ENCODE measurements at regions not wholly inside any gene's neighbourhood (a gene's known extent, or its start where the extent isn't known, plus 50 kb on each side); places are given as distances from the start of the nearest gene placed in this dataset.
A peak's percentile ranks its signal among the peaks of the same experiment; 100 is the strongest.

DNA sequence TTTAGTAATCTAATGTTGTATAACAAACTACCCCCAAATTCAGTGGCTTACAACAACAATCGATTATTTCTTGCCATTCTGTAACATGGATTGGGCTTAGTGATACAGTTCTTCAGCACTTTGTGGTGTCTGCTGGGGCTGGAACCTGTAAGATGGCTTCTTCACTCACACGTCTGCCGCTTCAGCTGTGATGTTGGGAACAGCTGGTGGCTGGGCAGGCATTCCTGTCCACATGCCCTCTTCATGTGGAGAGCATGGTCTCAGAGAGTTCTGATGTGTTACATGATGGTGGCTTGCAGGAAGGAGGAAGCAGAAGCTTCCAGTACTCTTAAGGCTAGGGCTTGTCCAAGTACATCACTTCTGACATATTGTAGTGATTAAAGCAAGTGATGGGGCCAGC lies 276.9 kb downstream of the PTBP2 start:
- DNase-seq, result no peak

DNA sequence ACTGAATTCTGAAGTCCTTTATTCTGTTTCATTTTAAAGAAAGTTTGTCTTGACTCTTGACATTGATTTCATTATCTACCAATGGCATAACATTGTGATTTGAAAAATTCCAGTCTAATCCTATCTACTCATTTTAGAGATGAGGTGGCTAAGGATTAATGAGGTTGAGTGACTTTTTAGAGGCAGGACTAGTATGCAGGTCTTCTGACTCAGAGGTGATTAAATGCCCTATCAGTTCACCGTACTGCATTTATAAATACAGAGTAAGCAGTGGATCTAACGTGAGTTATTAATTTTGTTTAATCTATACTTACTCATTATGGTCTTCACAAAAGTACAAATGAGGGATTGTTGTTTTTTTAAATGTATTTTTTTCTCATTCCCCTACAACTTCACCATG lies 277.6 kb downstream of the PTBP2 start:
- no peak for DNase-seq

DNA sequence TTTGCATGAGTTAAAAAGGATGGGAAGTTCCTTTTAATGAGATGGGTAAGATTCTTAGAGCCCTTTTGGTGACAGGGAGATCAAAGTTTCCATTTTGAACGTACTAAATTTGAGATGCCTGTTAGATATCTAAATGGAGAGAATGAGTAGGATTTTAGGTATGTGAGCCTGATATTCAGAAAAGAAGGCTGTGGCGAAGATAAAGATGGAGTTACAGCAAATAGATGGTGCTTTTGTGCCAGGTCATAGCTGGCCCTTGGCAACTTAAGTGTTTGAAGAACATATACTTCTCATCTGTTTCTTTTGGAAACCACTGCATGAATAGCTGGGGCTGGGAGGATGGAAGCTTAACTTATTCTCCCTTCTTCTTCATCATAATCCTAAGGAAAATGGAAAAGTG lies 282.5 kb downstream of the PTBP2 start:
- no peak for DNase-seq

DNA sequence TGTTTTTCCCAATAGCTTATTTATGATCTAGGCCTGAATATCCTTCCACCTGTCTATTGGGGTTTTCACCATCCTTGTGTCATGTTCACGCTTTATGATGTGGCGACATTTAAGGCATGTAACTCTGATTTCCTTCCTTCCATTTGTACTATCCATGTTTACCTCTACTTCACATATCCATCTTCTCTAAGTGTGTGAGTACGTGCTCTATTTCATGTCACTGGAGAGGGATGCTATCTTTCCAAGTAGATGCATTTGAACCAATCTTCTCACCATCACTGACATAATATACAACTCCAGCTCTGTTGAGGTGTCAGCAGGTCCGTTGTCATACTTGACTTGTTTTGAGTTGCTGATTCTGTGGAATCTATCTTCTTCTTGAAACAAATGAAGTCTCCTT lies 283.2 kb downstream of the PTBP2 start:
- DNase-seq, result no peak

DNA sequence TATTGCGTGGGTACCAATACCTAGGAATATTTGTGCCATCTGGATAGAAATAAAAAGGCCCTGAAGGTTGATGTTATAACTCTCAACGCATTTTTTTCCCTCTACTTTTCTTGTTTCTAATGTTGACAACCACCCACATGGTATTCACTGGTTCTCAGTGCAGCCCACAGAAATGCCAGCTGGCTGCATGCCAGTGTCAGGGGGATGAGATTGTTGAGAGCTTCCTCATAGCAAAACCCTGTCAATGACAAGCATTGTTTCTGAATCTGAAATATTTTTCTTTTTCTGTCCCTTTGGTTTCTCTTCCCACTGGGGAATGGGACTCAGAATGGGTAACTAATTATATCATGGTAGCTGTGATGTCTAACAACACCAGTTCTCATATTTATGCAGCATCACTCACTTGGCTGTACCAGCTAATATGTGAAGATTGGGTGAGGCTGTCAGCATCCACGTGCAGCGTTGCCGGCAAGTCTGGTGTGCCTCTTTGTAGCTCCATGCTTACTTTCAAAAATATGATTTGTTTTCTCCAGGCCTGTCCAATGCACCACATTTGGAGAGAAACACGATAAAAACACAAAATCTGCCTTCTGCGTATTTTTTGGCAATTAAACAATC lies 284.6 kb downstream of the PTBP2 start:
- peak in 1 of 3 experiments; percentile 6 for DNase-seq

DNA sequence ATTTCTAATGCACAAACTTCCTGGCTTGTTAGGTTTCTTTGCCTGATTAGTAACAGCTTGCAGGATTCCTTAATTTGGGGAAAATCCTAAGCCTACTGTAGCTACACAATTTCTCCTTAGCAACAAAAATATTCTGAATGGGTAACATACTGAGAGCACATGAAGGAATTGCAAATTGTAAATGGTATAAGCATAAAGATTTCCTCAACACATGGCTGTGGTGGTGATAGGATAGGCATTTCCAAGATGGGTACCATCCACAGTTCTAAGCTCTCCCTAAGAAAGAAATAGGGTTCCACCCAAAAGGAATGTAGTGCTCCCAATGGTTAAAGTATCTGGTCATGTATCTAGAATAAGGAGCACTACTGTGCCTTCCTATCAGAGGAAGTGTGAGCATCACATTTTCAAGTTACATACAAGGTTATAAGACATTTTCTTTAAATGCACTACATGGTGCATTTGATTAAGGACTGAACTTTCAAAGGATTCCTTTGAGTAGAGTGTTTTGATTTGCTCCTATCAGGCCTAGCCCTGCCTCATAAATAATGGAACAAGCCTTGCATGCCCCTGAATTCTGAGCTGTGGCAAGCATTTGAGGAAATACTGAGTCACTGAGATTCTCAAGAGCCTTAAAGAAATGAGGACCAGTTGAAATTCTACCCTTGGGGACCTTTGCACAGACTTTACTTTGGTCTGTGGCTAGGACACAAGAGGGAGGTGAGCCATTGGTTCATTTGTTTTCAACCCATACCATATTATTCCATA lies 286.4 kb downstream of the PTBP2 start:
- no peak for DNase-seq

DNA sequence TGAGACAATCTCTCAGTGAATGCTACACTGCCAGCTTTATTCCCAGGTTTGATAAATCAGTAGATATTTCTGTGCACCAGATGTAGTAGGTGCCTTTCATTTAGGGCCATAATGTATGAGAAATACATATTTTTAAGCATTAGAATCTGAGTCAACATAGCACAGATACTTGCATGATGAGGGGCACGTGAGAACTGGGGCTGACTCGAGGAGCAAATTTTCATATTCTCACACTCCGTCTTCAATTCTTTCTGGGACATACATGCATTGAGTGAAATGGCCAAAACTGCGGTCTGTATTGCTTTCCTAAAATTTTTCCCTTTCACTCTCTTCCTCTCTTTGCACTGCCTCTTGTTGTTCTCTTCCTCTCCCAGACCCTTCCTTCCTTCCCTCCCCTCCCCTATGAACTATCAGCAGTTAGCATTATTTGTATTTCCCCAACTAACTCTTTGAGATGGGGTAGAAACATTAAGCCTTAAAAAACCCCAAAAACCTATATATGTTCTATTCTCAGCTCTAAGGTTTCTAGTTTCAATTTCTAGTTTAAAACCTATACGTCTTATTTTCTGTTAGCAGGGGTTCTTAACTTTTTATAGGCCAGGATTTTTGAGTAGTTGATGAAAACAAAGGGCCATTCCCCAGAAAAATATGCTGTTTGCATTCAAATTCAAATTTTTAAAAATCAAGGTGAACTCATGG lies 289.1 kb downstream of the PTBP2 start:
- DNase-seq, result no peak

DNA sequence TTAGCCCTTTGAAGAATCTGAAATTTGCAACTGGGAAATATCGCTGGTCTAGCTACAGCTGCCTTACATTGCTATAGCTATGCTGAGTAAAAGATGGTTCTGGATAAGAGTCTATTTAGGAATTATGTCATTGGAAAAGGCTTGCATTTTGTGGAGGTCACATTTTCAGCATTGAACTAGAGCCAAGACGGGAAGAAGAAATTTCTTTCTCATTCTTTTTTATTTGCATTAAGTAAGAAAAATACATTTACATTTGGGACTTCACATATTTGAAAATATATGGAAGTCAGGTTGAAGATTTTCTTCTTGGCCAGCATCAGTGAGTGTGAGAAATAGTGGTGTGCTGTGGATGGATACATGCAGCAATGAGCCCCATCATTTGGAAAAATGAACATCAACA lies 291.6 kb downstream of the PTBP2 start:
- no peak for DNase-seq

DNA sequence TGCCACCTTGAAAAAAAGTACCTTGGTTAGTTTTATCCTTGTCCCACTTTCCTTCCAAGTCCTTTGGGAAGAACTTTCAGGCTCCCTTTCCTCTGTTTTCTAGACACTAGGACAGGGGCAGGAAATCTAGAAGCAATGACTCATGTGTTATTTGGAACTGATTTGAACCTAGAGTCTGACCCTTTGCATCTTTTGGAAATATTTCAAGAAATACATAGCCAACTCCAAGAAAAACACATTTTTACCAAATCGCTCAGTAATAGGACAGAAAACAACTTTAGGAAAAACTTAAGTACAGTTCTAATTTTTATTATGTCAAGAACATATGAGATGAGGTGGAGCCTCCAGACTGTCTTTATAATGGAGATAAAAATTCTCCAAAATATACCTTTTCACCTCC lies 292.4 kb downstream of the PTBP2 start:
- DNase-seq, result no peak

DNA sequence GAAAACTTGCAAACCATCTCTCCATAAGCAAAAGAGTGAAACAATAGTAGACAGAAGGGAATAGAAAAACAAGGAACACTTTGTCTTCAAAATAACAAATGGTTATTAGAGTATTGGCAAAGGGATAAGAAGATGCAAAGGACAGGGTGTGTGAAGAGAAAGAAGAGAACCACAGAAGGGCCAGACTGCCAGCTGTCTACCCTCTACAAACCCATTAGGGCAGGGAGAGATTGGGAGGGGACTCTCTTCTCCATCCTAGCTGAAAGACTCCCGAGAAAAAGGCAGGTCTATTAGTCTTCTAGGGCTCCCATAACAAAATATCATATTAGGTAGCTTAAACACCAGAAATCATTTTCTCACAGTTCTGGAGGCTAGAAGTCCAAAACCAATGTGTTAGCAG lies 292.8 kb downstream of the PTBP2 start:
- DNase-seq, result no peak

DNA sequence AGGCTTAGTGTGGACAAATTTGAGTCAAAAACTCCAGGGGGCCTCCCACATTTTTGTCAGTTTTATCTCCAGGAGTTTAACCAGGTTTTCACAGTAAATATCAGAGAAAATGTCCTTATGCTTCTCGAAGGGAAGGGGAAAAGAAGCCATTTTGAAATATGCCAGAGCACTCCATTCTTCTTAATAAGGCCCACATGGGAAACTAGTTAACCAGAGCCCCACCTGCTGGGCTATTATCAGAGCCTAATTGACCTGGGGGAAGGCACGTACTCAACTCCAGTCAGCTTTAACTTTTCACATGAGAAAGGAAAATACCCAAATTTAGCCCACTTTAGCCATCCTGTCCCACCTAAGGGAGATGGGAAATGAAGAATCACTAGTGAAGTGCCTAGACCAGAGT lies 296.3 kb downstream of the PTBP2 start:
- peak in 2 of 3 experiments; percentile 29 to 30 for DNase-seq
